Right lobe of liver (tissue), 4 donors: ENCODE measurements at regions not wholly inside any gene's neighbourhood (a gene's known extent, or its start where the extent isn't known, plus 50 kb on each side); places are given as distances from the start of the nearest gene placed in this dataset.

ENCODE experiments used
- CTCF ChIP-seq, 4 donors: fragments of 200-600 bp in 3 of 4; fragments of 450-650 bp in 1 of 4; IDR thresholded peaks; one replicate each; pipeline versions ENCODE4 v1.5.1 to v1.8.0; 2016 to 2022; ENCODE audit warnings: antibody characterized with exemption in 4 of 4, mild to moderate bottlenecking in 2 of 4
- POLR2A ChIP-seq: fragments of 450-650 bp; IDR thresholded peaks from one replicate; pipeline ENCODE4 v1.6.1; 2017; ENCODE audit warnings: antibody characterized with exemption, mild to moderate bottlenecking
- donor health status: DM: no; HTN: no; CAD: no.
- donor health status: DM: no; HTN: no; CAD: no.
- donor health status: DM: no; HTN: yes; CAD: no.

DNA sequence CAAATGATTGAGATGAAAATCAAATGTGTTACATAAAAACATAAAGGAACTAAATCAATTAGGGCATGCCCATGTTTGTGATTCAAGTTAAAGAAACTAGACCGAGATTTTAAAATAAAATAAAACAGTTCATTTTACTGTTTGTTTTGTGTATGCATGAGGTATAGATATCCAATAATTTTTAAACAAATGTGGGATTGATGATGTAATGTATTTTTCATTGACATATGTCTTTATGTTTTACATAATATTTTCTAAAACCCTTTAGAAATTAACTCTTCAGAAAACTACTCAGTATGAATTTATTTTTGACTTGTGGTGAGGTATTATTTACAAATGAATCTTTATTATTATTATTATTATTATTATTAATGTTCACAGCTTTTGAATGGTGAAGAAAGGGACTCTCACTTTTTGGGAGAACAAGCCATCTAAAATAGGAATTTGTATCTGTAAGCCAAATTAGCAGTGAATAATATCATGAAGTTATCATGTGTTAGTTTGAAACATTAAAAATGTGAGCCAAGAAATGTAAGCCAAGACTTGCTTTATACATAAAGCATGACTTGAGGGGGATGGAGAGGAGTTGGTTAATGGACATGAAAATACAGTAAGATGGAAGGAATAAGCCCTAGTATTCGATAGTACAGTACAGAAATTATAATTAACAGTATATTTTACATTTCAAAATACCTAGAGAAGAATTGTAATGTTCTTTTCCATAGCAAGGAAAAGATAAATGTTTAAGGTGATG is 355.0 kb downstream of the CDH10 start:
- no peak for TF ChIP-seq CTCF (IDR thresholded peaks at IDR 0.05)
- TF ChIP-seq POLR2A, result no peak
